HG02763 (cell line): ENCODE measurements at regions not wholly inside any gene's neighbourhood (a gene's known extent, or its start where the extent isn't known, plus 50 kb on each side); places are given as distances from the start of the nearest gene placed in this dataset.

Experiments used
- ATAC-seq: cut with Tn5 transposase; IDR thresholded peaks from one replicate; pipeline ENCODE4 v1.9.1; 2021; ENCODE audit warnings: mild to moderate bottlenecking, moderate library complexity; ENCODE audit not compliant: unreplicated experiment

- no peak for ATAC-seq
These were observed 589.2 kb upstream of the SALL3 start for GRCh38 chr18:78390348-78390951.

- ATAC-seq: no peak
These were observed 588.7 kb upstream of the SALL3 start for GRCh38 chr18:78390952-78391348.

- no peak for ATAC-seq
These were observed 586.3 kb upstream of the SALL3 start for GRCh38 chr18:78393086-78393862.

- no peak for ATAC-seq
These were observed 583.5 kb upstream of the SALL3 start for GRCh38 chr18:78396077-78396476.

GRCh38 chr18:78396756-78397155 is 582.9 kb upstream of the SALL3 start:
- no peak for ATAC-seq

GRCh38 chr18:78399992-78400503 is 579.6 kb upstream of the SALL3 start:
- no peak for ATAC-seq

GRCh38 chr18:78402440-78402839 is 577.2 kb upstream of the SALL3 start:
- ATAC-seq: no peak

GRCh38 chr18:78402966-78403365 is 576.7 kb upstream of the SALL3 start:
- ATAC-seq: no peak

GRCh38 chr18:78403371-78403770 is 576.2 kb upstream of the SALL3 start:
- no peak for ATAC-seq

- no peak for ATAC-seq
These were observed 573.9 kb upstream of the SALL3 start for GRCh38 chr18:78405763-78406162.

GRCh38 chr18:78406743-78407465 is 572.7 kb upstream of the SALL3 start:
- ATAC-seq: no peak

GRCh38 chr18:78407466-78407844 is 572.2 kb upstream of the SALL3 start:
- ATAC-seq: no peak

GRCh38 chr18:78408623-78409022 is 571.0 kb upstream of the SALL3 start:
- ATAC-seq: no peak

GRCh38 chr18:78410094-78410786 is 569.4 kb upstream of the SALL3 start:
- ATAC-seq: no peak

- ATAC-seq: no peak
These were observed 568.1 kb upstream of the SALL3 start for GRCh38 chr18:78411539-78411938.

GRCh38 chr18:78414302-78414701 is 565.3 kb upstream of the SALL3 start:
- no peak for ATAC-seq

- no peak for ATAC-seq
These were observed 562.8 kb upstream of the SALL3 start for GRCh38 chr18:78416853-78417252.

- ATAC-seq: no peak
These were observed 561.2 kb upstream of the SALL3 start for GRCh38 chr18:78418379-78418778.

GRCh38 chr18:78419171-78419570 is 560.4 kb upstream of the SALL3 start:
- no peak for ATAC-seq

GRCh38 chr18:78420116-78420515 is 559.5 kb upstream of the SALL3 start:
- ATAC-seq: no peak

GRCh38 chr18:78421392-78421791 is 558.2 kb upstream of the SALL3 start:
- no peak for ATAC-seq
